ENCODE measurements at regions not wholly inside any gene's neighbourhood (a gene's known extent, or its start where the extent isn't known, plus 50 kb on each side); places are given as distances from the start of the nearest gene placed in this dataset.

GRCh38 chr4:31052519-31052918 lies 332.4 kb downstream of the PCDH7 start:
- ChIA-PET POLR2A (no interaction called here), CTCF (no interaction called here)
- in situ Hi-C loops (cut with HindIII; ENCODE audit: low pct_unique_long_range_greater_than_20kb, low sequenced_read_pairs) (no loop called here), intact Hi-C loops (cut with micrococcal nuclease; ENCODE audit: unreplicated experiment) (no loop called here)
- ATAC-seq (no peak), DNase-seq (ENCODE audit: low read depth, low spot score) (no peak)
- no peaks in the 10 kb centered on the region; the same call in 1 of the 2 replicates for H3K4me1 ChIP-seq (ENCODE audit: control insufficient read depth, insufficient read depth, low read length)
- H3K27me3 ChIP-seq (ENCODE audit: control insufficient read depth, insufficient read depth, low read length): no peaks in the 10 kb centered on the region
- H3K9me3 ChIP-seq (ENCODE audit: control insufficient read depth, insufficient read depth, low read depth, low read length): no peaks in the 10 kb centered on the region
- TF ChIP-seq POLR2AphosphoS5 (IDR thresholded peaks at IDR 0.05; ENCODE audit: low read depth, low read length) (no peak), CTCF (IDR thresholded peaks at IDR 0.05) (no peak), REST (IDR thresholded peaks at IDR 0.05; ENCODE audit: insufficient read depth in 1 of 2, low read depth in 2 of 2, low read length in 1 of 2) (no peak), SIN3A (IDR thresholded peaks at IDR 0.05; ENCODE audit: borderline replicate concordance, insufficient read depth, low read depth, low read length) (no peak), TCF7L2 (IDR thresholded peaks at IDR 0.05; ENCODE audit: low read depth, low read length) (no peak)
- H3K4me3 ChIP-seq (ENCODE audit: low read depth in 2 of 2, low read length in 2 of 2): no peak overlapping the region
- H3K36me3 ChIP-seq (ENCODE audit: control insufficient read depth, insufficient read depth, low read length): no peaks in the 10 kb centered on the region
- no peak overlapping the region for H3K27ac ChIP-seq (ENCODE audit: low read length)
- BruUV-seq (replicated peaks): no TSS peak

GRCh38 chr4:31053451-31053850 lies 333.3 kb downstream of the PCDH7 start:
- no TSS peak for BruUV-seq (replicated peaks)
- Histone ChIP-seq H3K36me3 (ENCODE audit: control insufficient read depth, insufficient read depth, low read length) (no peaks in the 10 kb centered on the region), H3K9me3 (ENCODE audit: control insufficient read depth, insufficient read depth, low read depth, low read length) (no peaks in the 10 kb centered on the region), H3K27me3 (ENCODE audit: control insufficient read depth, insufficient read depth, low read length) (no peaks in the 10 kb centered on the region), H3K4me3 (ENCODE audit: low read depth in 2 of 2, low read length in 2 of 2) (no peak overlapping the region), H3K4me1 (ENCODE audit: control insufficient read depth, insufficient read depth, low read length) (no peaks in the 10 kb centered on the region), H3K27ac (ENCODE audit: low read length) (no peak overlapping the region)
- intact Hi-C loops (cut with micrococcal nuclease; ENCODE audit: unreplicated experiment): no loop called here
- ChIA-PET CTCF (no interaction called here), POLR2A (no interaction called here)
- TF ChIP-seq POLR2AphosphoS5 (IDR thresholded peaks at IDR 0.05; ENCODE audit: low read depth, low read length): no peak
- ATAC-seq: no peak
- no peak for DNase-seq (ENCODE audit: low read depth, low spot score)
- in situ Hi-C loops (cut with HindIII; ENCODE audit: low pct_unique_long_range_greater_than_20kb, low sequenced_read_pairs): no loop called here

- H3K27ac ChIP-seq (ENCODE audit: low read length): no peak overlapping the region
- TF ChIP-seq SIN3A (IDR thresholded peaks at IDR 0.05; ENCODE audit: borderline replicate concordance, insufficient read depth, low read depth, low read length) (no peak), POLR2AphosphoS5 (IDR thresholded peaks at IDR 0.05; ENCODE audit: low read depth, low read length) (no peak), REST (IDR thresholded peaks at IDR 0.05; ENCODE audit: insufficient read depth in 1 of 2, low read depth in 2 of 2, low read length in 1 of 2) (no peak), CTCF (IDR thresholded peaks at IDR 0.05) (no peak), TCF7L2 (IDR thresholded peaks at IDR 0.05; ENCODE audit: low read depth, low read length) (no peak)
- no peaks in the 10 kb centered on the region; the same call in 1 of the 2 replicates for H3K4me1 ChIP-seq (ENCODE audit: control insufficient read depth, insufficient read depth, low read length)
- ChIA-PET CTCF (no interaction called here), POLR2A (no interaction called here)
- in situ Hi-C loops (cut with HindIII; ENCODE audit: low pct_unique_long_range_greater_than_20kb, low sequenced_read_pairs) (no loop called here), intact Hi-C loops (cut with micrococcal nuclease; ENCODE audit: unreplicated experiment) (no loop called here)
- DNase-seq (ENCODE audit: low read depth, low spot score) (no peak), ATAC-seq (no peak)
- no peaks in the 10 kb centered on the region for H3K27me3 ChIP-seq (ENCODE audit: control insufficient read depth, insufficient read depth, low read length)
- no TSS peak for BruUV-seq (replicated peaks)
- no peak overlapping the region for H3K4me3 ChIP-seq (ENCODE audit: low read depth in 2 of 2, low read length in 2 of 2)
- no peaks in the 10 kb centered on the region for H3K9me3 ChIP-seq (ENCODE audit: control insufficient read depth, insufficient read depth, low read depth, low read length)
- no peaks in the 10 kb centered on the region for H3K36me3 ChIP-seq (ENCODE audit: control insufficient read depth, insufficient read depth, low read length)
Observed at GRCh38 chr4:31054295-31054694, 334.1 kb downstream of the PCDH7 start.

Measured in Panc1 (cell line).